Type B pancreatic cell (in vitro differentiated cells): ENCODE measurements at regions not wholly inside any gene's neighbourhood (a gene's known extent, or its start where the extent isn't known, plus 50 kb on each side); places are given as distances from the start of the nearest gene placed in this dataset.

Experiments
- DNase-seq: peaks from one replicate; pipeline ENCODE4 v3.0.0; 2021; ENCODE audit warnings: mixed read lengths; ENCODE audit not compliant: unreplicated experiment; ENCODE audit errors: extremely low spot score
- H3K27ac Mint-ChIP-seq: 2 replicates; pipeline ENCODE4 v1.8.0; 2021; ENCODE audit warnings: mild to moderate bottlenecking, mixed read lengths
- H3K27me3 Mint-ChIP-seq: 2 replicates; pipeline ENCODE4 v1.8.0; 2021; ENCODE audit warnings: mixed read lengths
- H3K36me3 Mint-ChIP-seq: 2 replicates; pipeline ENCODE4 v1.8.0; 2021; ENCODE audit warnings: mixed read lengths
- H3K4me1 Mint-ChIP-seq: one replicate; pipeline ENCODE4 v1.8.0; 2021; ENCODE audit warnings: mixed read lengths; ENCODE audit not compliant: unreplicated experiment
- H3K4me3 Mint-ChIP-seq: 2 replicates; pipeline ENCODE4 v1.8.0; 2021; ENCODE audit warnings: mild to moderate bottlenecking, mixed read lengths
- H3K9me3 Mint-ChIP-seq: 2 replicates; pipeline ENCODE4 v1.8.0; 2021; ENCODE audit warnings: mixed read lengths
- TF ChIP-seq, protein P1 (sequence below): fragments of 200-600 bp; sonication (generic); conservative IDR thresholded peaks from 2 replicates; pipeline ENCODE4 v1.5.0; 2021; ENCODE audit warnings: antibody characterized with exemption, mild to moderate bottlenecking

DNA sequence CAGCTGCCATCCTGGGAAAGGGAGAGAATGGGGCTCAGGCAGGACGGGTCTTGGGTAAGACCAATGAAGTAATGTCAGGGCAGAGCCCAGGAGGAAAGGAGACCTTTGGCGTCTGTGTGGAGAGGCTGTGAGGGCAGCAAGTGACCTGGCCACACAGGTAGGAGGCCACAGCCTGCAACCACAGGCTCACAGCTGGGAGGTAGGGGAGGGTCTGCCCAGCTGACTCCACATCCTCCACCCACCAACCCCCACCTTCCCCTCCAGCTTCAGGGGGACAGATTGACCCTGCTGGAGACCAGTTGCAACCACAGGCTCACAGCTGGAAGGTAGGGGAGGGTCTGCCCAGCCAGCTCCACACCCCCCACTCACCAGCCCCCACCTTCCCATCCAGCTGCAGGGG, 262.2 kb upstream of the TCERG1L start:
- TF ChIP-seq, protein P1, sequence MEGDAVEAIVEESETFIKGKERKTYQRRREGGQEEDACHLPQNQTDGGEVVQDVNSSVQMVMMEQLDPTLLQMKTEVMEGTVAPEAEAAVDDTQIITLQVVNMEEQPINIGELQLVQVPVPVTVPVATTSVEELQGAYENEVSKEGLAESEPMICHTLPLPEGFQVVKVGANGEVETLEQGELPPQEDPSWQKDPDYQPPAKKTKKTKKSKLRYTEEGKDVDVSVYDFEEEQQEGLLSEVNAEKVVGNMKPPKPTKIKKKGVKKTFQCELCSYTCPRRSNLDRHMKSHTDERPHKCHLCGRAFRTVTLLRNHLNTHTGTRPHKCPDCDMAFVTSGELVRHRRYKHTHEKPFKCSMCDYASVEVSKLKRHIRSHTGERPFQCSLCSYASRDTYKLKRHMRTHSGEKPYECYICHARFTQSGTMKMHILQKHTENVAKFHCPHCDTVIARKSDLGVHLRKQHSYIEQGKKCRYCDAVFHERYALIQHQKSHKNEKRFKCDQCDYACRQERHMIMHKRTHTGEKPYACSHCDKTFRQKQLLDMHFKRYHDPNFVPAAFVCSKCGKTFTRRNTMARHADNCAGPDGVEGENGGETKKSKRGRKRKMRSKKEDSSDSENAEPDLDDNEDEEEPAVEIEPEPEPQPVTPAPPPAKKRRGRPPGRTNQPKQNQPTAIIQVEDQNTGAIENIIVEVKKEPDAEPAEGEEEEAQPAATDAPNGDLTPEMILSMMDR, result no peak
- Mint-ChIP-seq H3K4me1 (no peaks in the 10 kb centered on the region), H3K4me3 (no peak overlapping the region), H3K36me3 (no peaks in the 10 kb centered on the region), H3K27me3 (no peaks in the 10 kb centered on the region), H3K9me3 (no peaks in the 10 kb centered on the region), H3K27ac (no peak overlapping the region)
- DNase-seq, result peak; percentile 60

DNA sequence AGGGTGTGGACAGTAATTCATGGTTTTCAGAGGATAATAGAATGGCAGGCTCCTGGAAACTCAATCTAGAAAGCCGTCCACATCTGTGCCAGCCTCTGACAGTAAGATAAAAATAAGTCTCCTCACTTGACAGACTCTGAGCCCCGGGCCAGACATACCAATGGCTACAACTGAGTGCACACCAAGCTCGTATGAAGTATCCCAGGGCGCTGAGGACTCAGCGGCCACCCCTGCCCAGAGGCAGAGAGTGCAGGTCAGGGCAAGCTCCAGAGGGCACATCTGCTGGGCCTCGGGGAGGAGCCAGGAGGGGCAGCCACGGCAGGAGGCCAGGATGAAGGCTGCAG, 262.8 kb upstream of the TCERG1L start:
- Mint-ChIP-seq H3K36me3 (no peaks in the 10 kb centered on the region), H3K27ac (no peak overlapping the region)
- TF ChIP-seq, protein P1, result no peak

GRCh38 chr10:131574707-131575430, 263.3 kb upstream of the TCERG1L start:
- H3K27me3 Mint-ChIP-seq, result no peaks in the 10 kb centered on the region
- H3K27ac Mint-ChIP-seq, result no peak overlapping the region
- H3K9me3 Mint-ChIP-seq, result no peaks in the 10 kb centered on the region

More for the DNA sequence above, 262.8 kb upstream of the TCERG1L start:
- DNase-seq, result peak; percentile 49
- no peaks in the 10 kb centered on the region for H3K27me3 Mint-ChIP-seq
- H3K4me3 Mint-ChIP-seq, result no peak overlapping the region
- H3K9me3 Mint-ChIP-seq, result no peaks in the 10 kb centered on the region
- no peaks in the 10 kb centered on the region for H3K4me1 Mint-ChIP-seq

GRCh38 chr10:131575877-131576276, 264.4 kb upstream of the TCERG1L start:
- Mint-ChIP-seq H3K4me1 (no peaks in the 10 kb centered on the region), H3K27me3 (no peaks in the 10 kb centered on the region), H3K9me3 (no peaks in the 10 kb centered on the region), H3K36me3 (no peaks in the 10 kb centered on the region), H3K27ac (no peak overlapping the region), H3K4me3 (no peak overlapping the region)
- DNase-seq, result peak; percentile 36
- TF ChIP-seq, protein P1, result no peak

More at GRCh38 chr10:131574707-131575430, 263.3 kb upstream of the TCERG1L start:
- TF ChIP-seq, protein P1, result no peak
- DNase-seq, result peak; percentile 51
- no peaks in the 10 kb centered on the region for H3K4me1 Mint-ChIP-seq
- H3K4me3 Mint-ChIP-seq, result no peak overlapping the region
- H3K36me3 Mint-ChIP-seq, result no peaks in the 10 kb centered on the region

DNA sequence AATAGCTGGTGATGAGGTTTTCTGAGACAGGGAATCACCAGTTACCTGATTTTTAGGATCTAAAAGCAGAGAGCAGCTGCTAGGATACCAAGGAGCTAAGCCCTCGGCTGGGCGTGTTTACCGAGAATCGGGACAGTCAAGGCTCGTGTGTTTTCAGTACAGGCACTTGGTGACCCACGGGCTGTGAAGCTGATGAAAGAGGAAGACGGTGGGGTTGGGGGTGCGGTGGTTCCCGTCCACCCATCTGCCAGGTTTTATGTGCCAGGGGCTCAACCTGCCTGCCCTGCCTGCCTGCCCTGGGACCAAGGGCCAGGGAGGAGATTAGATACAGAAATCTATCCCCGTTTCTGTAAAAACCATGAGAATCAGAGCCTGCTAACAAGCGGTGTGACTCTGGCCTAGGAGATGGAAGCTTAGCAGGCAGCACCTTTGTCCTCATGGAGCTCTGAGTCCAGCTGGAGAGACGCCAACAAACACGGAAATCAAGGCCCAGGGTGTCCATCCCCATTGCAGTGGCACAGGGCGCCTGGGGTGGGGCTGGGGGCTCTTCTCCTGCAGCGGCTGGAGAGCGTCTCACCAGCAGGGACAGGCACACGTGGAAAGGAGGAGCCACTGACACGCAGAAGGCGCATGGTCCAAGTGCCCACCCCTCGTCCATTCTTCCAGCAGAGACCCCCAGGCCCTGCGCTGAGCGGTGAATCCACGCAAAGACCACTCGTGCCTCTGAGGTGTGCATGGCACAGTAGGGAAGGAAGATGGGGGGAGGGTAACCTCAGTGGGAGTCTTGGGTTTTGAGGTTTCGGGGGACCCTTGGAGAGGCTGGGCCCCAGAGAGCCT, 265.0 kb upstream of the TCERG1L start:
- Mint-ChIP-seq H3K27ac (no peak overlapping the region), H3K27me3 (no peaks in the 10 kb centered on the region), H3K36me3 (no peaks in the 10 kb centered on the region), H3K4me1 (no peaks in the 10 kb centered on the region), H3K9me3 (no peaks in the 10 kb centered on the region), H3K4me3 (no peak overlapping the region)
- peak; percentile 60 for DNase-seq
- TF ChIP-seq, protein P1, result no peak
